ENCODE measurements at regions not wholly inside any gene's neighbourhood (a gene's known extent, or its start where the extent isn't known, plus 50 kb on each side); places are given as distances from the start of the nearest gene placed in this dataset.

- DNase-seq (ENCODE audit: low spot score) = no peak
These were observed 445.8 kb upstream of the TBX3 start for GRCh38 chr12:115129727-115130126.

GRCh38 chr12:115121053-115121452 is 437.1 kb upstream of the TBX3 start:
- no peak for DNase-seq (ENCODE audit: low spot score)

- no peak for DNase-seq (ENCODE audit: low spot score)
These were observed 434.3 kb upstream of the TBX3 start for GRCh38 chr12:115118177-115118724.

- DNase-seq (ENCODE audit: low spot score) = no peak
These were observed 430.2 kb upstream of the TBX3 start for GRCh38 chr12:115114140-115114539.

GRCh38 chr12:115109863-115110262 is 425.9 kb upstream of the TBX3 start:
- DNase-seq (ENCODE audit: low spot score) = no peak

GRCh38 chr12:115108129-115109100 is 424.4 kb upstream of the TBX3 start:
- DNase-seq (ENCODE audit: low spot score) = no peak

- no peak for DNase-seq (ENCODE audit: low spot score)
These were observed 420.2 kb upstream of the TBX3 start for GRCh38 chr12:115103884-115104883.

- DNase-seq (ENCODE audit: low spot score) = no peak
These were observed 418.5 kb upstream of the TBX3 start for GRCh38 chr12:115102450-115102849.

GRCh38 chr12:115101520-115101919 is 417.5 kb upstream of the TBX3 start:
- DNase-seq (ENCODE audit: low spot score) = no peak

- DNase-seq (ENCODE audit: low spot score) = no peak
These were observed 413.4 kb upstream of the TBX3 start for GRCh38 chr12:115097416-115097815.

GRCh38 chr12:115096588-115097397 is 412.8 kb upstream of the TBX3 start:
- no peak for DNase-seq (ENCODE audit: low spot score)

GRCh38 chr12:115095073-115095748 is 411.2 kb upstream of the TBX3 start:
- DNase-seq (ENCODE audit: low spot score) = no peak

- DNase-seq (ENCODE audit: low spot score) = no peak
These were observed 410.3 kb upstream of the TBX3 start for GRCh38 chr12:115094163-115094816.

GRCh38 chr12:115093261-115093660 is 409.3 kb upstream of the TBX3 start:
- DNase-seq (ENCODE audit: low spot score) = no peak

- DNase-seq (ENCODE audit: low spot score) = no peak
These were observed 406.8 kb upstream of the TBX3 start for GRCh38 chr12:115090783-115091182.

- no peak for DNase-seq (ENCODE audit: low spot score)
These were observed 405.2 kb upstream of the TBX3 start for GRCh38 chr12:115088995-115089841.

GRCh38 chr12:115088328-115088994 is 404.5 kb upstream of the TBX3 start:
- no peak for DNase-seq (ENCODE audit: low spot score)

GRCh38 chr12:115085594-115085993 is 401.6 kb upstream of the TBX3 start:
- DNase-seq (ENCODE audit: low spot score) = no peak

- no peak for DNase-seq (ENCODE audit: low spot score)
These were observed 395.8 kb upstream of the TBX3 start for GRCh38 chr12:115079760-115080159.
